CD4-positive, alpha-beta memory T cell (primary cell): ENCODE measurements at regions not wholly inside any gene's neighbourhood (a gene's known extent, or its start where the extent isn't known, plus 50 kb on each side); places are given as distances from the start of the nearest gene placed in this dataset.

ENCODE experiments used
- CTCF ChIA-PET: fragments of 350-600 bp; sonication (Branson Sonifier 250); formaldehyde crosslinking; loops from one replicate; lab custom pipeline; 2021; ENCODE audit warnings: inconsistent platforms; ENCODE audit not compliant: partially characterized antibody; lab: Charles Lee
- POLR2A ChIA-PET: fragments of 350-600 bp; sonication (Branson Sonifier 250); formaldehyde crosslinking; loops from one replicate; lab custom pipeline; 2021; ENCODE audit not compliant: partially characterized antibody; lab: Charles Lee
- DNase-seq, 5 donors: peaks; one replicate each; pipeline versions ENCODE4 v3.0.0 to v3.0.0-alpha.2; 2020 to 2022; ENCODE audit warnings: mixed read lengths in 1 of 5
- H3K27ac ChIP-seq: one replicate; pipeline ENCODE4 v1.7.0; 2013; ENCODE audit warnings: low read depth, low read length
- H3K27me3 ChIP-seq: 2 replicates; pipeline ENCODE4 v1.7.0; 2013; ENCODE audit warnings: mild to moderate bottlenecking, low read length, moderate library complexity; ENCODE audit not compliant: insufficient read depth
- H3K36me3 ChIP-seq: 2 replicates; pipeline ENCODE4 v1.7.0; 2013; ENCODE audit warnings: mild to moderate bottlenecking, low read length, moderate library complexity; ENCODE audit not compliant: insufficient read depth
- H3K4me1 ChIP-seq: 2 replicates; pipeline ENCODE4 v1.7.0; 2013; ENCODE audit warnings: mild to moderate bottlenecking, low read length, moderate library complexity; ENCODE audit not compliant: insufficient read depth
- H3K4me3 ChIP-seq, 2 donors: one replicate each; pipeline ENCODE4 v1.7.0; 2013; ENCODE audit warnings: low read length in 2 of 2, mild to moderate bottlenecking in 1 of 2
- H3K9me3 ChIP-seq, 2 donors: one replicate each; pipeline ENCODE4 v1.7.0; 2013; ENCODE audit warnings: low read length in 2 of 2, control low read depth in 1 of 2; ENCODE audit not compliant: control insufficient read depth in 1 of 2
- H3K27ac Mint-ChIP-seq, 7 donors: one replicate each; pipeline ENCODE4 v1.8.0; 2020 to 2021; ENCODE audit warnings: mixed read lengths in 7 of 7, mild to moderate bottlenecking in 6 of 7, inconsistent platforms in 3 of 7, moderate library complexity in 3 of 7
- H3K27me3 Mint-ChIP-seq, 2 donors: one replicate each; pipeline ENCODE4 v1.8.0; 2020 to 2021; ENCODE audit warnings: mixed read lengths in 2 of 2
- H3K36me3 Mint-ChIP-seq, 2 donors: one replicate each; pipeline ENCODE4 v1.8.0; 2020 to 2021; ENCODE audit warnings: mixed read lengths in 2 of 2, inconsistent platforms in 1 of 2, mild to moderate bottlenecking in 1 of 2
- H3K4me1 Mint-ChIP-seq, 4 donors: one replicate each; pipeline ENCODE4 v1.8.0; 2020 to 2021; ENCODE audit warnings: mixed read lengths in 4 of 4, mild to moderate bottlenecking in 1 of 4
- H3K4me3 Mint-ChIP-seq, 8 donors: one replicate each; pipeline ENCODE4 v1.8.0; 2020 to 2021; ENCODE audit warnings: mixed read lengths in 8 of 8, mild to moderate bottlenecking in 7 of 8, moderate library complexity in 6 of 8, inconsistent platforms in 3 of 8
- H3K9me3 Mint-ChIP-seq, 8 donors: one replicate each; pipeline ENCODE4 v1.8.0; 2020 to 2021; ENCODE audit warnings: mixed read lengths in 8 of 8, mild to moderate bottlenecking in 5 of 8, inconsistent platforms in 3 of 8, moderate library complexity in 1 of 8
- intact Hi-C: fragments of 100-400 bp; cut with micrococcal nuclease; formaldehyde crosslinking; loops from one replicate; pipeline ENCODE4 v1.15.1; 2023

- no peaks in the 10 kb centered on the region for H3K36me3 Mint-ChIP-seq
- DNase-seq: no peak
- H3K27me3 Mint-ChIP-seq: peaks cover 7 to 13% of the 10 kb centered on the region in 2 donors
- H3K27me3 ChIP-seq: no peaks in the 10 kb centered on the region
- no peak overlapping the region for H3K27ac Mint-ChIP-seq
- peaks cover 0 to 2% (median 0%) of the 10 kb centered on the region in 8 donors for H3K9me3 Mint-ChIP-seq
- H3K4me1 ChIP-seq: no peaks in the 10 kb centered on the region
- no peaks in the 10 kb centered on the region for H3K9me3 ChIP-seq
- POLR2A ChIA-PET: no interaction called here
- intact Hi-C loops: no loop called here
- no peaks in the 10 kb centered on the region for H3K4me1 Mint-ChIP-seq
- no peak overlapping the region for H3K4me3 ChIP-seq
- no peaks in the 10 kb centered on the region for H3K36me3 ChIP-seq
- H3K4me3 Mint-ChIP-seq: no peak overlapping the region
- H3K27ac ChIP-seq: no peak overlapping the region
- CTCF ChIA-PET: no interaction called here
Observed at GRCh38 chr7:96402913-96403312, 81.0 kb upstream of the SLC25A13 start.

- ChIA-PET CTCF (no interaction called here), POLR2A (no interaction called here)
- Histone ChIP-seq H3K27ac (no peak overlapping the region), H3K9me3 (no peaks in the 10 kb centered on the region), H3K27me3 (no peaks in the 10 kb centered on the region), H3K4me3 (no peak overlapping the region), H3K4me1 (no peaks in the 10 kb centered on the region), H3K36me3 (no peaks in the 10 kb centered on the region)
- no peaks in the 10 kb centered on the region for H3K4me1 Mint-ChIP-seq
- H3K9me3 Mint-ChIP-seq: peaks cover 0 to 2% (median 0%) of the 10 kb centered on the region in 8 donors
- no peak overlapping the region for H3K27ac Mint-ChIP-seq
- no peaks in the 10 kb centered on the region for H3K36me3 Mint-ChIP-seq
- peaks cover 7 to 15% of the 10 kb centered on the region in 2 donors for H3K27me3 Mint-ChIP-seq
- no peak for DNase-seq
- H3K4me3 Mint-ChIP-seq: no peak overlapping the region
- intact Hi-C loops: no loop called here
Observed at GRCh38 chr7:96401200-96401599, 79.3 kb upstream of the SLC25A13 start.

GRCh38 chr7:96400518-96400917 lies 78.6 kb upstream of the SLC25A13 start:
- H3K36me3 ChIP-seq: no peaks in the 10 kb centered on the region
- H3K36me3 Mint-ChIP-seq: no peaks in the 10 kb centered on the region
- CTCF ChIA-PET: no interaction called here
- intact Hi-C loops: no loop called here
- H3K4me1 Mint-ChIP-seq: no peaks in the 10 kb centered on the region
- DNase-seq: no peak
- H3K27me3 Mint-ChIP-seq: peaks cover 9 to 15% of the 10 kb centered on the region in 2 donors
- no peak overlapping the region for H3K27ac Mint-ChIP-seq
- H3K4me1 ChIP-seq: no peaks in the 10 kb centered on the region
- no peak overlapping the region for H3K4me3 Mint-ChIP-seq
- no peak overlapping the region for H3K27ac ChIP-seq
- H3K4me3 ChIP-seq: no peak overlapping the region
- peaks cover 0 to 2% (median 0%) of the 10 kb centered on the region in 8 donors for H3K9me3 Mint-ChIP-seq
- H3K9me3 ChIP-seq: no peaks in the 10 kb centered on the region
- POLR2A ChIA-PET: no interaction called here
- no peaks in the 10 kb centered on the region for H3K27me3 ChIP-seq

GRCh38 chr7:96400001-96400400 lies 78.1 kb upstream of the SLC25A13 start:
- Histone ChIP-seq H3K4me1 (no peaks in the 10 kb centered on the region), H3K27ac (no peak overlapping the region), H3K36me3 (no peaks in the 10 kb centered on the region), H3K27me3 (no peaks in the 10 kb centered on the region), H3K4me3 (no peak overlapping the region), H3K9me3 (no peaks in the 10 kb centered on the region)
- Mint-ChIP-seq H3K27ac (no peak overlapping the region), H3K4me1 (no peaks in the 10 kb centered on the region), H3K27me3 (peaks cover 10 to 15% of the 10 kb centered on the region in 2 donors), H3K36me3 (no peaks in the 10 kb centered on the region), H3K4me3 (no peak overlapping the region), H3K9me3 (peaks cover 0 to 4% (median under 1%) of the 10 kb centered on the region in 8 donors)
- intact Hi-C loops: no loop called here
- ChIA-PET POLR2A (no interaction called here), CTCF (interaction anchor here (0.5 kb wide), 1 partner anchor 151 kb away, joined by 4 read pairs; no protein-coding TSS in a partner anchor)
- no peak for DNase-seq

- ChIA-PET CTCF (no interaction called here), POLR2A (no interaction called here)
- H3K4me3 ChIP-seq: no peak overlapping the region
- peaks cover 7 to 10% of the 10 kb centered on the region in 2 donors for H3K27me3 Mint-ChIP-seq
- DNase-seq: no peak
- no peak overlapping the region for H3K27ac Mint-ChIP-seq
- no peaks in the 10 kb centered on the region for H3K9me3 ChIP-seq
- H3K36me3 Mint-ChIP-seq: no peaks in the 10 kb centered on the region
- H3K27ac ChIP-seq: no peak overlapping the region
- no peaks in the 10 kb centered on the region for H3K36me3 ChIP-seq
- no peaks in the 10 kb centered on the region for H3K4me1 ChIP-seq
- H3K4me1 Mint-ChIP-seq: no peaks in the 10 kb centered on the region
- H3K4me3 Mint-ChIP-seq: no peak overlapping the region
- peaks cover 0 to 7% (median 6%) of the 10 kb centered on the region in 8 donors for H3K9me3 Mint-ChIP-seq
- intact Hi-C loops: no loop called here
- H3K27me3 ChIP-seq: no peaks in the 10 kb centered on the region
Observed at GRCh38 chr7:96397936-96398598, 76.2 kb upstream of the SLC25A13 start.

GRCh38 chr7:96388620-96389383 lies 66.9 kb upstream of the SLC25A13 start:
- intact Hi-C loops: no loop called here
- H3K27ac ChIP-seq: no peak overlapping the region
- Mint-ChIP-seq H3K4me3 (no peak overlapping the region), H3K9me3 (peaks cover 0 to under 1% (median 0%) of the 10 kb centered on the region in 8 donors), H3K36me3 (no peaks in the 10 kb centered on the region), H3K4me1 (no peaks in the 10 kb centered on the region), H3K27me3 (peaks cover 1 to 3% of the 10 kb centered on the region in 2 donors), H3K27ac (no peak overlapping the region)
- CTCF ChIA-PET: no interaction called here
- no peaks in the 10 kb centered on the region for H3K36me3 ChIP-seq
- no peak for DNase-seq
- H3K27me3 ChIP-seq: peaks cover 5% of the 10 kb centered on the region
- POLR2A ChIA-PET: no interaction called here
- H3K4me1 ChIP-seq: no peaks in the 10 kb centered on the region
- no peaks in the 10 kb centered on the region for H3K9me3 ChIP-seq
- H3K4me3 ChIP-seq: no peak overlapping the region

GRCh38 chr7:96388166-96388565 lies 66.3 kb upstream of the SLC25A13 start:
- ChIA-PET CTCF (no interaction called here), POLR2A (no interaction called here)
- H3K9me3 ChIP-seq: no peaks in the 10 kb centered on the region
- no peaks in the 10 kb centered on the region for H3K36me3 ChIP-seq
- no peaks in the 10 kb centered on the region for H3K4me1 ChIP-seq
- Mint-ChIP-seq H3K36me3 (no peaks in the 10 kb centered on the region), H3K9me3 (no peaks in the 10 kb centered on the region), H3K27ac (no peak overlapping the region), H3K4me1 (no peaks in the 10 kb centered on the region), H3K4me3 (no peak overlapping the region), H3K27me3 (peaks cover 1 to 3% of the 10 kb centered on the region in 2 donors)
- H3K27ac ChIP-seq: no peak overlapping the region
- peaks cover 5% of the 10 kb centered on the region for H3K27me3 ChIP-seq
- intact Hi-C loops: no loop called here
- DNase-seq: no peak
- no peak overlapping the region for H3K4me3 ChIP-seq
